ENCODE measurements at regions not wholly inside any gene's neighbourhood (a gene's known extent, or its start where the extent isn't known, plus 50 kb on each side); places are given as distances from the start of the nearest gene placed in this dataset.

- no peak overlapping the region for H3K9ac ChIP-seq (replicated peaks in 1 of 4; ENCODE audit: extremely low read depth in 1 of 4, low read depth in 3 of 4, low read length in 3 of 4)
- DNase-seq (ENCODE audit: low read depth in 1 of 2, low spot score in 2 of 2) (no peak), FAIRE-seq (no peak)
- no peak overlapping the region for H3K27ac ChIP-seq (ENCODE audit: low read depth, low read length)
- H4K8ac ChIP-seq (ENCODE audit: extremely low read depth, insufficient read depth, low read length) = no peak overlapping the region
- no peak overlapping the region for H3K4me3 ChIP-seq (ENCODE audit: extremely low read depth in 1 of 4, insufficient read depth in 2 of 4, low read depth in 3 of 4, low read length in 4 of 4)
- H4K20me1 ChIP-seq (replicated peaks in 1 of 2; ENCODE audit: control insufficient read depth in 1 of 2, insufficient read depth in 2 of 2, low read length in 2 of 2) = no peaks in the 10 kb centered on the region
- H3K23ac ChIP-seq (ENCODE audit: insufficient read length) = no peak overlapping the region
- H3K79me1 ChIP-seq (ENCODE audit: low read depth, low read length) = no peaks in the 10 kb centered on the region
- no peak overlapping the region for H2BK5ac ChIP-seq (ENCODE audit: low read depth, low read length)
- POLR2A ChIA-PET (ENCODE audit: partially characterized antibody) = no interaction called here
- H3K27me3 ChIP-seq (replicated peaks in 1 of 4; ENCODE audit: control insufficient read depth in 3 of 4, extremely low read depth in 1 of 4, insufficient read depth in 3 of 4, low read length in 3 of 4) = no peaks in the 10 kb centered on the region
- H3K23me2 ChIP-seq (ENCODE audit: low read depth, low read length) = 0 out of 2 replicates have a peak, but pooled peaks cover 1% of the 10 kb centered on the region
- H3K9me3 ChIP-seq (ENCODE audit: insufficient read depth in 2 of 2, low read depth in 1 of 2, low read length in 1 of 2) = peaks cover 11 to 15% of the 10 kb centered on the region in 2 experiments; a peak in 3 of 4 replicates
- no peak overlapping the region for H4K91ac ChIP-seq (replicated peaks; ENCODE audit: insufficient read length, low read length)
- no peak overlapping the region for H2BK20ac ChIP-seq (ENCODE audit: low read length)
- CTCF ChIA-PET (ENCODE audit: partially characterized antibody) = no interaction called here
- no peak overlapping the region for H2BK12ac ChIP-seq (ENCODE audit: low read depth, low read length)
- no peak overlapping the region for H3K4me2 ChIP-seq (ENCODE audit: insufficient read depth in 1 of 2, low read depth in 2 of 2, low read length in 2 of 2)
- no peaks in the 10 kb centered on the region; a peak in 1 of 8 replicates for H3K36me3 ChIP-seq (ENCODE audit: control insufficient read depth in 2 of 4, insufficient read depth in 4 of 4, low read length in 3 of 4)
- H3K56ac ChIP-seq (replicated peaks; ENCODE audit: insufficient read length, low read depth, low read length) = no peak overlapping the region
- H2AFZ ChIP-seq (ENCODE audit: low read length) = no peak overlapping the region
- no peak overlapping the region for H4K5ac ChIP-seq (ENCODE audit: insufficient read length, low read depth, low read length)
- H3K79me2 ChIP-seq (ENCODE audit: control insufficient read depth in 1 of 2, insufficient read depth in 2 of 2, low read length in 2 of 2) = no peaks in the 10 kb centered on the region
- no peak overlapping the region for H3K4ac ChIP-seq (replicated peaks; ENCODE audit: insufficient read length, low read depth, low read length)
- TF ChIP-seq SIN3A (conservative IDR thresholded peaks at IDR 0.05 in 1 of 2, IDR thresholded peaks at IDR 0.05 in 1 of 2; ENCODE audit: low read depth in 1 of 2, low read length in 2 of 2) (no peak), SP4 (IDR thresholded peaks at IDR 0.05; ENCODE audit: low read length) (no peak)
- no peak overlapping the region for H2AK5ac ChIP-seq (ENCODE audit: low read depth, low read length)
- H2BK15ac ChIP-seq (ENCODE audit: low read length) = no peak overlapping the region
- H3K4me1 ChIP-seq (replicated peaks in 1 of 4; ENCODE audit: control insufficient read depth in 3 of 4, insufficient read depth in 4 of 4, low read length in 3 of 4) = no peaks in the 10 kb centered on the region
- H2BK120ac ChIP-seq (replicated peaks; ENCODE audit: low read depth, low read length) = no peak overlapping the region
- no peak overlapping the region for H3K14ac ChIP-seq (ENCODE audit: insufficient read length)
- no peak overlapping the region for H3K18ac ChIP-seq (ENCODE audit: extremely low read depth, low read length)
- 91% methylated on average over 5 of the region's 5 CpGs; no CpG with 5 or more reads in 1 of the 2 experiments for WGBS, 2 experiments (ENCODE audit: extremely low coverage in 1 of 2, insufficient coverage in 1 of 2, insufficient read length in 1 of 2, insufficient replicate concordance in 2 of 2, low coverage in 1 of 2, low lambda C conversion rate in 2 of 2, missing lambda C conversion rate in 1 of 2)
Observed at GRCh38 chr4:168028970-168029597, 63.3 kb upstream of the ANXA10 start.
